OCI-LY7 (cell line): ENCODE measurements at regions not wholly inside any gene's neighbourhood (a gene's known extent, or its start where the extent isn't known, plus 50 kb on each side); places are given as distances from the start of the nearest gene placed in this dataset.

Experiments used
- BruUV-seq: library from RNA; stranded (reverse); fragments of 400-500 nt; replicated peaks from 2 replicates; lab custom pipeline; 2021; lab: Mats Ljungman, UMichigan
- CTCF ChIA-PET: fragments of 300-600 bp; sonication (Branson Sonifier 250); formaldehyde crosslinking; loops from one replicate; lab custom pipeline; 2022; ENCODE audit warnings: antibody characterized with exemption; ENCODE audit not compliant: unreplicated experiment; lab: Charles Lee
- POLR2A ChIA-PET: fragments of 300-600 bp; sonication (Branson Sonifier 250); formaldehyde crosslinking; loops from one replicate; lab custom pipeline; 2022; ENCODE audit warnings: antibody characterized with exemption; lab: Charles Lee
- DNase-seq: peaks from one replicate; pipeline ENCODE4 v3.0.0-alpha.2; 2015; ENCODE audit warnings: low spot score
- H2AFZ ChIP-seq: fragments of 200-600 bp; sonication (generic), shearing (Covaris generic); 2 replicates; pipeline ENCODE4 v1.6.1; 2014; ENCODE audit warnings: mild to moderate bottlenecking, antibody characterized with exemption, low read length, moderate library complexity
- H3K27ac ChIP-seq: fragments of 200-600 bp; sonication (generic); 2 replicates; pipeline ENCODE4 v1.5.1; 2014; ENCODE audit warnings: mixed run types, low read depth, mild to moderate bottlenecking, moderate library complexity, low read length, inconsistent platforms; ENCODE audit not compliant: poor library complexity, severe bottlenecking
- H3K36me3 ChIP-seq: fragments of 200-600 bp; sonication (generic); 2 replicates; pipeline ENCODE4 v1.6.1; 2014; ENCODE audit warnings: mild to moderate bottlenecking, antibody characterized with exemption, low read length, moderate library complexity, mixed read lengths; ENCODE audit not compliant: insufficient read depth
- H3K4me1 ChIP-seq: fragments of 200-600 bp; sonication (generic); 2 replicates; pipeline ENCODE4 v1.5.1; 2014; ENCODE audit warnings: mild to moderate bottlenecking, low read length; ENCODE audit not compliant: insufficient read depth, poor library complexity, severe bottlenecking
- H3K4me2 ChIP-seq: fragments of 200-600 bp; sonication (generic); 2 replicates; pipeline ENCODE4 v1.6.1; 2014; ENCODE audit warnings: mild to moderate bottlenecking, low read length
- H3K4me3 ChIP-seq: fragments of 200-600 bp; sonication (generic); 2 replicates; pipeline ENCODE4 v1.5.1; 2014; ENCODE audit warnings: mild to moderate bottlenecking, low read depth, low read length; ENCODE audit not compliant: poor library complexity, severe bottlenecking
- H3K79me2 ChIP-seq: fragments of 200-600 bp; sonication (generic); 2 replicates; pipeline ENCODE4 v1.6.1; 2016; ENCODE audit warnings: low read depth, mild to moderate bottlenecking, low read length, moderate library complexity, mixed read lengths; ENCODE audit not compliant: insufficient read depth
- H3K9me2 ChIP-seq: fragments of 200-600 bp; sonication (generic); 2 replicates; pipeline ENCODE4 v1.6.1; 2016; ENCODE audit warnings: mild to moderate bottlenecking, low read length, mixed read lengths; ENCODE audit not compliant: insufficient read depth
- H3K9me3 ChIP-seq: fragments of 200-600 bp; sonication (generic); 2 replicates; pipeline ENCODE4 v1.6.1; 2014; ENCODE audit warnings: mild to moderate bottlenecking, mixed run types, low read length, mixed read lengths
- H4K20me1 ChIP-seq: fragments of 200-600 bp; sonication (generic); 2 replicates; pipeline ENCODE4 v1.6.1; 2014; ENCODE audit warnings: mild to moderate bottlenecking, antibody characterized with exemption, low read length, moderate library complexity, mixed read lengths; ENCODE audit not compliant: insufficient read depth
- EZH2phosphoT487 ChIP-seq: fragments of 200-600 bp; sonication (generic); IDR thresholded peaks from 2 replicates; pipeline ENCODE4 v1.6.1; 2018; ENCODE audit warnings: low read depth, borderline replicate concordance, mild to moderate bottlenecking, mixed run types, antibody characterized with exemption, low read length, moderate library complexity, mixed read lengths
- intact Hi-C: fragments of 100-400 bp; cut with micrococcal nuclease; formaldehyde crosslinking; loops from one replicate; pipeline ENCODE4 v1.10.0; 2022; ENCODE audit not compliant: unreplicated experiment
- TF ChIP-seq, protein P1 (sequence below): fragments of 200-600 bp; sonication (generic); conservative IDR thresholded peaks from 2 replicates; pipeline ENCODE4 v1.5.1; 2014; ENCODE audit warnings: mild to moderate bottlenecking, antibody characterized with exemption, low read length, moderate library complexity, mixed read lengths

DNA sequence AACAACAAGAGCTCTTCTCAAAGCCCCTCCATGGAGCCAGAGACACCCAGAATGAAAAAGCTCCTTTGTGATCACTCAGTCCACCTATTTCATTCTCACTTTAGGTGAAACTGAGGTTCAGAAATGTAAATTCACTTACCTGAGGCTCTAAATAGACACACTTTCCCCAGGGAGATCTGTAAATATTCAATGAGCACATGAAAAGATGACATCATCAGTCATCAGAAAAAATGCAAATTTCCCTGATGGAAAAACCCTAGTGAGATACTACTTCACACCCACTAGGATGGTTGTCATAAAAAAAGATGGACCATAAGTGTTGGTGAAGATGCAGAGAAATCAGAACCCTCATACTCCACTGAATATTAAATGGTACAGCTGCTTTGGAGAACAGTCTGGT is 339.2 kb downstream of the EN1 start:
- no peaks in the 10 kb centered on the region for H4K20me1 ChIP-seq
- H3K4me3 ChIP-seq: no peak overlapping the region
- no peaks in the 10 kb centered on the region for H3K79me2 ChIP-seq
- POLR2A ChIA-PET: no interaction called here
- no peak for DNase-seq
- no peak overlapping the region for H3K27ac ChIP-seq
- no peaks in the 10 kb centered on the region for H3K4me1 ChIP-seq
- BruUV-seq: no TSS peak
- H3K9me2 ChIP-seq: no peaks in the 10 kb centered on the region
- TF ChIP-seq, protein P1, sequence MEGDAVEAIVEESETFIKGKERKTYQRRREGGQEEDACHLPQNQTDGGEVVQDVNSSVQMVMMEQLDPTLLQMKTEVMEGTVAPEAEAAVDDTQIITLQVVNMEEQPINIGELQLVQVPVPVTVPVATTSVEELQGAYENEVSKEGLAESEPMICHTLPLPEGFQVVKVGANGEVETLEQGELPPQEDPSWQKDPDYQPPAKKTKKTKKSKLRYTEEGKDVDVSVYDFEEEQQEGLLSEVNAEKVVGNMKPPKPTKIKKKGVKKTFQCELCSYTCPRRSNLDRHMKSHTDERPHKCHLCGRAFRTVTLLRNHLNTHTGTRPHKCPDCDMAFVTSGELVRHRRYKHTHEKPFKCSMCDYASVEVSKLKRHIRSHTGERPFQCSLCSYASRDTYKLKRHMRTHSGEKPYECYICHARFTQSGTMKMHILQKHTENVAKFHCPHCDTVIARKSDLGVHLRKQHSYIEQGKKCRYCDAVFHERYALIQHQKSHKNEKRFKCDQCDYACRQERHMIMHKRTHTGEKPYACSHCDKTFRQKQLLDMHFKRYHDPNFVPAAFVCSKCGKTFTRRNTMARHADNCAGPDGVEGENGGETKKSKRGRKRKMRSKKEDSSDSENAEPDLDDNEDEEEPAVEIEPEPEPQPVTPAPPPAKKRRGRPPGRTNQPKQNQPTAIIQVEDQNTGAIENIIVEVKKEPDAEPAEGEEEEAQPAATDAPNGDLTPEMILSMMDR: no peak
- no peak for TF ChIP-seq EZH2phosphoT487
- no peaks in the 10 kb centered on the region for H3K9me3 ChIP-seq
- no peak overlapping the region for H3K4me2 ChIP-seq
- CTCF ChIA-PET: no interaction called here
- H2AFZ ChIP-seq: no peak overlapping the region
- intact Hi-C loops: no loop called here
- H3K36me3 ChIP-seq: no peaks in the 10 kb centered on the region

DNA sequence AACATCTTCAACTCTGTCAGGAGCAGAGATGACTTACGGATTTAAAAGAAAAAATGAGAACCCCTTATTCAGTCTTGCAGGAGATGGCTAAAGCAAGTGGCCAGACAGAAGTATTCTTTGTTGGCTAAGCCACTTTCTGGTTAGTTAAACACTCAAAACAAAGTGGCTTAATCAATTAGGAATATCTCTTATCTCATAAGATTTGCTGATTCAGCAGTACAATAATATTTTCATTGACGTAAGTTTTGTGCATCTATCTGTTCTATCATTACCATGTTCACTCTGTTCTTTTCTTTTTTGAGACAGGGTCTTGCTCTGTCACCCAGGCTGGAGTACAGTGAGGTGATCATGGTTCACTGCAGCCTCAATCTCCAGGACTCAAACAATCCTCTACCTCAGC is 342.0 kb downstream of the EN1 start:
- no TSS peak for BruUV-seq
- H4K20me1 ChIP-seq: no peaks in the 10 kb centered on the region
- POLR2A ChIA-PET: no interaction called here
- DNase-seq: no peak
- no peaks in the 10 kb centered on the region for H3K9me3 ChIP-seq
- no peak overlapping the region for H2AFZ ChIP-seq
- TF ChIP-seq EZH2phosphoT487: no peak
- TF ChIP-seq, protein P1: no peak
- no peak overlapping the region for H3K4me2 ChIP-seq
- H3K9me2 ChIP-seq: no peaks in the 10 kb centered on the region
- H3K4me1 ChIP-seq: no peaks in the 10 kb centered on the region
- no peaks in the 10 kb centered on the region for H3K36me3 ChIP-seq
- no peak overlapping the region for H3K4me3 ChIP-seq
- intact Hi-C loops: no loop called here
- CTCF ChIA-PET: no interaction called here
- H3K79me2 ChIP-seq: no peaks in the 10 kb centered on the region
- H3K27ac ChIP-seq: no peak overlapping the region

DNA sequence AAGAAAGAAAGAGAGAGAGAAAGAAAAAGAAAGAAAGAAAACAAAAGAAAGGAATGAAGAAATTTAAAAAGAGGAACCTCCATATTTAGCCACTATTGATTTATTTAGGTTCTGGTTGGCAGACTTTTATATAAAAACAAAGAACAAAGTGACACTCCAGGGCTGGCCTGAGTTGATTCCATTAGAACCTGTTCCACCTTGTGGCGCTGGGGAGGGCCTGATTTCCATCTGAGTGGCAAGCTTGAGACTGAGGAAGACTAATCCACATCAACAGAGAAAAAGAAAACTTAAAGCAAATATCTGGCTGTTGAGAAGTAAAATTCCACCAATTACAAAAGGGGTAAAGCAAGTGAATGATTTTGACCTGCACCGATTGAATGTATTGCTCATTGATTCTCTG is 345.3 kb downstream of the EN1 start:
- H3K79me2 ChIP-seq: no peaks in the 10 kb centered on the region
- TF ChIP-seq EZH2phosphoT487: no peak
- TF ChIP-seq, protein P1: no peak
- H3K36me3 ChIP-seq: no peaks in the 10 kb centered on the region
- H3K9me3 ChIP-seq: no peaks in the 10 kb centered on the region
- POLR2A ChIA-PET: no interaction called here
- intact Hi-C loops: no loop called here
- H4K20me1 ChIP-seq: no peaks in the 10 kb centered on the region
- no TSS peak for BruUV-seq
- no peak for DNase-seq
- H3K27ac ChIP-seq: no peak overlapping the region
- no peak overlapping the region for H3K4me3 ChIP-seq
- H2AFZ ChIP-seq: no peak overlapping the region
- H3K4me1 ChIP-seq: no peaks in the 10 kb centered on the region
- CTCF ChIA-PET: no interaction called here
- H3K9me2 ChIP-seq: no peaks in the 10 kb centered on the region
- no peak overlapping the region for H3K4me2 ChIP-seq
